Muscle layer of duodenum (tissue), 2 donors: ENCODE measurements at regions not wholly inside any gene's neighbourhood (a gene's known extent, or its start where the extent isn't known, plus 50 kb on each side); places are given as distances from the start of the nearest gene placed in this dataset.
"Not testable (repeated sequence)": the region's sequence is repeated elsewhere in the genome, so short reads cannot be mapped to it uniquely, and the experiment has no call there.

ENCODE experiments used
- H3K27ac ChIP-seq: one replicate; pipeline ENCODE4 v1.7.0; 2013; ENCODE audit warnings: mild to moderate bottlenecking, low read length
- H3K27me3 ChIP-seq: one replicate; pipeline ENCODE4 v1.7.0; 2013; ENCODE audit warnings: low read depth, mild to moderate bottlenecking, control low read depth, low read length
- H3K36me3 ChIP-seq, 2 donors: one replicate each; pipeline ENCODE4 v1.7.0; 2013; ENCODE audit warnings: low read length in 2 of 2, control low read depth in 1 of 2, mild to moderate bottlenecking in 1 of 2; ENCODE audit not compliant: insufficient read depth in 2 of 2, control insufficient read depth in 1 of 2
- H3K4me1 ChIP-seq, 2 donors: one replicate each; pipeline ENCODE4 v1.7.0; 2013; ENCODE audit warnings: low read length in 2 of 2, mild to moderate bottlenecking in 2 of 2, control low read depth in 1 of 2, moderate library complexity in 1 of 2; ENCODE audit not compliant: insufficient read depth in 2 of 2, control insufficient read depth in 1 of 2
- H3K4me3 ChIP-seq, 2 donors: one replicate each; pipeline ENCODE4 v1.7.0; 2013; ENCODE audit warnings: low read length in 2 of 2, low read depth in 1 of 2, mild to moderate bottlenecking in 1 of 2
- H3K9me3 ChIP-seq, 2 donors: one replicate each; pipeline ENCODE4 v1.7.0; 2013; ENCODE audit warnings: low read length in 2 of 2, control low read depth in 1 of 2, mild to moderate bottlenecking in 1 of 2; ENCODE audit not compliant: control insufficient read depth in 1 of 2
- donor health status: healthy.

- no peaks in the 10 kb centered on the region for H3K27me3 ChIP-seq
- no peaks in the 10 kb centered on the region for H3K4me1 ChIP-seq
- peaks cover 0 to 3% of the 10 kb centered on the region in 2 donors for H3K9me3 ChIP-seq
- no peaks in the 10 kb centered on the region for H3K36me3 ChIP-seq
- no peak overlapping the region for H3K27ac ChIP-seq
- no peak overlapping the region for H3K4me3 ChIP-seq
Observed at GRCh38 chr5:118146824-118147223, 841.5 kb downstream of the DTWD2 start.

GRCh38 chr5:118144540-118144939 lies 843.8 kb downstream of the DTWD2 start:
- H3K27ac ChIP-seq = no peak overlapping the region
- no peaks in the 10 kb centered on the region for H3K36me3 ChIP-seq

GRCh38 chr5:118139361-118139760 lies 849.0 kb downstream of the DTWD2 start:
- H3K27ac ChIP-seq = no peak overlapping the region
- H3K27me3 ChIP-seq = no peaks in the 10 kb centered on the region
- no peaks in the 10 kb centered on the region for H3K9me3 ChIP-seq
- no peak overlapping the region for H3K4me3 ChIP-seq
- H3K36me3 ChIP-seq = no peaks in the 10 kb centered on the region
- no peaks in the 10 kb centered on the region for H3K4me1 ChIP-seq

More at GRCh38 chr5:118144540-118144939, 843.8 kb downstream of the DTWD2 start:
- no peak overlapping the region for H3K4me3 ChIP-seq
- no peaks in the 10 kb centered on the region for H3K4me1 ChIP-seq
- no peaks in the 10 kb centered on the region for H3K27me3 ChIP-seq
- no peaks in the 10 kb centered on the region for H3K9me3 ChIP-seq

GRCh38 chr5:118126159-118126558 lies 862.2 kb downstream of the DTWD2 start:
- Histone ChIP-seq H3K27me3 (no peaks in the 10 kb centered on the region), H3K4me1 (no peaks in the 10 kb centered on the region), H3K36me3 (no peaks in the 10 kb centered on the region), H3K9me3 (no peaks in the 10 kb centered on the region), H3K4me3 (no peak overlapping the region), H3K27ac (no peak overlapping the region)

DNA sequence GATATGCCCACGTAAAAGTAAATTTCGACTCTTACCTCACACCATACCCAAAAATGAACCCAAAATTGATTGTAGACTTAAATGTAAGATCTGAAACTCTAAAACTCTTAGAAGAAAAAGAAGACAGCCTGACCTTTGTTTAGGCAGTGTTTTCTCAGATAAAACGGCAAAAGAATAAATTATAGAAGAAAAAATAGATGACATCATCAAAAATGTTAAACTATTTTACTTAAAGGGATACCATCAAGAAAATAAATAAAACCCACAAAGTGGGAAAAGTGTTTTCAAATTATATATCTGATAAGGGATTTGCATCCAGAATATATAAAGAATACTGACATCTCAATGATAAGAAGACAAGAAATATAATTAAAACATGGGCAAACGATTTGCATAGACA lies 862.7 kb downstream of the DTWD2 start:
- no peaks in the 10 kb centered on the region for H3K36me3 ChIP-seq
- H3K27ac ChIP-seq = no peak overlapping the region
- H3K4me3 ChIP-seq = no peak overlapping the region
- H3K9me3 ChIP-seq = no peaks in the 10 kb centered on the region
- H3K4me1 ChIP-seq = no peaks in the 10 kb centered on the region
- no peaks in the 10 kb centered on the region for H3K27me3 ChIP-seq

GRCh38 chr5:118121258-118121657 lies 867.1 kb downstream of the DTWD2 start:
- H3K4me1 ChIP-seq = no peaks in the 10 kb centered on the region
- no peak overlapping the region for H3K4me3 ChIP-seq
- no peaks in the 10 kb centered on the region for H3K9me3 ChIP-seq
- H3K36me3 ChIP-seq = no peaks in the 10 kb centered on the region
- H3K27ac ChIP-seq = no peak overlapping the region
- no peaks in the 10 kb centered on the region for H3K27me3 ChIP-seq

DNA sequence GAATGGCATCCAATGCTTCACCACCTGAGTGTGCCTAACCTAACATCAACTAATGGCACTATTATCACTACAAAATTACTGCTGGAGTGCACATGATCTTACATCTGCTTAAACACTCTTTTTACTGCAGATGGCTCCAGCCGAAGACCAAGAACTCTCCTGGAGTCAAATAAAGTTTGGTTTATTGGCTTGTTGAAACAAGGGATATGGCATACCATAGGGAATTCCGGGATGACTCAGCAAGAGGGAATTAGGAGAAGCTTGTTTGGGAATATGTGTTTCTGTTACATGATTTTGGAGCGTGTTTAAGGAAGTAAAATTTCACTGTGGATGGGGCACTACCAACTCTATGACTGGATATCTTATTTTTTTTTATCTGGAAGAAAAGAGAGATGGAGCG lies 872.6 kb downstream of the DTWD2 start:
- Histone ChIP-seq H3K27me3 (no peaks in the 10 kb centered on the region), H3K4me1 (no peaks in the 10 kb centered on the region), H3K36me3 (no peaks in the 10 kb centered on the region), H3K9me3 (no peaks in the 10 kb centered on the region), H3K4me3 (no peak overlapping the region), H3K27ac (no peak overlapping the region)

DNA sequence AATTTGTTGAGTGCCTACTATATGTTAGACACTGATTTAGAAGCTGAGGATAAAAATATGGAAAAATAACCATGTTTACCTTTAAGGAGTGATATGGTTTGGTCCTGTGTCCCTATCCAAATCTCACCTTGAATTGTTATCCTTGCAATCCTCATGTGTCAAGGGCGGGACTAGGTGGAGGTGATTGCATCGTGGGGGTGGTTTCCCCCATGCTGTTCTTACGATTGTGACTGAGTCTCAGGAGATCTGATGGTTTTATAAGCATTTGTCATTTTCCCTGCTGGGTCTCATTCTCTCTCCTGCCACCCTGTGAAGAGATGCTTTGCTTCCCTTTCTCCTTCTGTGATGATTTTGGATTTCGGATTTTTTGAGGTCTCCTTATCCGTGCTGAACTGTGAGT lies 876.4 kb downstream of the DTWD2 start:
- H3K27ac ChIP-seq = no peak overlapping the region
- H3K36me3 ChIP-seq = no peaks in the 10 kb centered on the region
- no peaks in the 10 kb centered on the region for H3K4me1 ChIP-seq
- H3K9me3 ChIP-seq = no peaks in the 10 kb centered on the region
- H3K27me3 ChIP-seq = no peaks in the 10 kb centered on the region
- no peak overlapping the region for H3K4me3 ChIP-seq

DNA sequence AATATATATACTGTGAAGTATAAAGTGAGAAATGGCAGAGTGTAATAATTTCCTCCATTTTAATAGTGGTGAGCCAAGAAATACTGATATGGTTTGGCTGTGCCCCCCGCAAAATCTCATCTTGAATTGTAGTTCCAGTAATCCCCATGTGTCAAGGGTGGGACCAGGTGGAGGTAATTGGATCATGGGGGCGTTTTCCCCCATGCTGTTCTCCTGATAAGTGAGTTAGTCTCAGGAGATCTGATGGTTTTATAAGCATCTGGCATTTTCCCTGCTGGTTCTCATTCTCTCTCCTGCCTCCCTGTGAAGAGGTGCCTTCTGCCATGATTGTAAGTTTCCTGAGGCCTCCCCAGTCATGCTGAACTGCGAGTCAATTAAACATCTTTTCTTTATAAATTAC lies 881.1 kb downstream of the DTWD2 start:
- H3K27me3 ChIP-seq, H3K9me3 ChIP-seq, H3K4me1 ChIP-seq, H3K36me3 ChIP-seq, H3K27ac ChIP-seq, H3K4me3 ChIP-seq: not testable (repeated sequence)

- Histone ChIP-seq H3K4me1 (no peaks in the 10 kb centered on the region), H3K27ac (no peak overlapping the region), H3K9me3 (no peaks in the 10 kb centered on the region), H3K27me3 (no peaks in the 10 kb centered on the region), H3K36me3 (no peaks in the 10 kb centered on the region), H3K4me3 (no peak overlapping the region)
Observed at GRCh38 chr5:118098716-118099115, 889.6 kb downstream of the DTWD2 start.

DNA sequence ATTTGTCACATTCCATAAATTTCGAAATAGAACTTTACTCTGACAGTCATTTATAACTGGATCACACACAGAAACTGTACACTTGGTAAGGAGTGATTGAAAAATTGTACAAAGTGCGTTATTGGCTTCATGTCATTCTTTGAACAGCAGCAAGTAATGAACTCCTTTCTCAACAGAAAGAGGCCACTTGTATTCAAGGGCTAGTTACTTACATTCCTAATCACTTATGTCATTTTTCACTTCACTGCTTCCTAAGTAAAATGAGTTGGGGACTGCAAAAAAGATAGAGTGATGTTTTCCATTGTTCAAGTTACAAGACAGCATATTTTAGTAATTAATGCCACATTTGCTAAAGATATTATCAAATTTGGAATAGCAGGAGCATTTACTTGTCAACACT lies 893.2 kb downstream of the DTWD2 start:
- no peak overlapping the region for H3K27ac ChIP-seq
- H3K36me3 ChIP-seq = no peaks in the 10 kb centered on the region
- H3K4me1 ChIP-seq = no peaks in the 10 kb centered on the region
- H3K9me3 ChIP-seq = no peaks in the 10 kb centered on the region
- H3K4me3 ChIP-seq = no peak overlapping the region
- H3K27me3 ChIP-seq = no peaks in the 10 kb centered on the region

DNA sequence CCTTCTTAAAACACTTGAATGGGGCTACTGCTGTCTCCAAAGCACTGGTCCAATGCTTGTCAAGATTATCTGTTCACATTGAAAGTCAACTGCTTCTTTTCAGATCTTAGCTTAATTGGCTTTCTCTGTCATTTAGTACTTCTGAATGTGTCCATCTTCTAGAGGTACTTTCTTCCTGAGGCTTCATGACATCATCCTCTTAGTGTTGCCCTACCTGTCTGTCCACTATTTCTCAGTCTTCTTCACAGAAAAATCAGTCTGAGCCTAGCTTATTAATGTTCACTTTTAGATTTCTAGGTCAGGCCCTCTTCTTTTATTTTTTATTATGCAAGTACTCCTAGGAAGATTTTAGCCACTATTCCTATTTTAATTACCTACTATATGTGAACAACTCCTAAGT lies 899.9 kb downstream of the DTWD2 start:
- H3K27me3 ChIP-seq = no peaks in the 10 kb centered on the region
- H3K4me1 ChIP-seq = no peaks in the 10 kb centered on the region
- H3K4me3 ChIP-seq = no peak overlapping the region
- no peaks in the 10 kb centered on the region for H3K36me3 ChIP-seq
- no peaks in the 10 kb centered on the region for H3K9me3 ChIP-seq
- H3K27ac ChIP-seq = no peak overlapping the region
